ENCODE measurements at regions not wholly inside any gene's neighbourhood (a gene's known extent, or its start where the extent isn't known, plus 50 kb on each side); places are given as distances from the start of the nearest gene placed in this dataset.

DNA sequence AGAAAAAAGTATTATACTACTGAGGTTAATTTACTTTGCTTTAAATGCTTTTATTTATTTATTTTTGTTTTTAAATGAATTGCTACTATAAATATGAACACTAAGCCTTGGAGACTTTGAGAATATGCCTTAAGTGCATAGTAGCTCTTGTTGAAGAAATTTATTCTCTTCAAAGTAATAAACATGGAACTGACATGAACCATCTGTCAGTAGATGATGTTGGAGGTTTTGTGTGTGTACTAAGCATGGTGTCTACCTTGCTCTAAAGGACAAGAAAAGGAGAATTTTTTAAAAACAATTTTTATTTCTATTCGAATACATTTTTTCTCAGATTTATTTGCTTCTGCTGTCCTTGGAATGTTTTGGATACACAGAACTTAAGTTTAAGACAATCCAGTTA is 81.1 kb upstream of the PDZRN3 start:
- DNase-seq = no peak
- WGBS, 3 donors = 88 to 90% (median 89%) methylated on average over 1 of the region's 1 CpG
- no peak for ATAC-seq
- peaks cover 9% of the 10 kb centered on the region for H3K4me1 ChIP-seq
- no peaks in the 10 kb centered on the region for H3K27me3 ChIP-seq (ENCODE audit: insufficient read depth in 3 of 3, low read length in 2 of 3)
- no peak overlapping the region for H3K4me3 ChIP-seq
- no peaks in the 10 kb centered on the region for H3K36me3 ChIP-seq (ENCODE audit: insufficient read depth in 1 of 2, low read depth in 1 of 2)
- no peak overlapping the region for H3K27ac ChIP-seq
- intact Hi-C loops (cut with DNase I) = no loop called here
- TF ChIP-seq, protein P1, sequence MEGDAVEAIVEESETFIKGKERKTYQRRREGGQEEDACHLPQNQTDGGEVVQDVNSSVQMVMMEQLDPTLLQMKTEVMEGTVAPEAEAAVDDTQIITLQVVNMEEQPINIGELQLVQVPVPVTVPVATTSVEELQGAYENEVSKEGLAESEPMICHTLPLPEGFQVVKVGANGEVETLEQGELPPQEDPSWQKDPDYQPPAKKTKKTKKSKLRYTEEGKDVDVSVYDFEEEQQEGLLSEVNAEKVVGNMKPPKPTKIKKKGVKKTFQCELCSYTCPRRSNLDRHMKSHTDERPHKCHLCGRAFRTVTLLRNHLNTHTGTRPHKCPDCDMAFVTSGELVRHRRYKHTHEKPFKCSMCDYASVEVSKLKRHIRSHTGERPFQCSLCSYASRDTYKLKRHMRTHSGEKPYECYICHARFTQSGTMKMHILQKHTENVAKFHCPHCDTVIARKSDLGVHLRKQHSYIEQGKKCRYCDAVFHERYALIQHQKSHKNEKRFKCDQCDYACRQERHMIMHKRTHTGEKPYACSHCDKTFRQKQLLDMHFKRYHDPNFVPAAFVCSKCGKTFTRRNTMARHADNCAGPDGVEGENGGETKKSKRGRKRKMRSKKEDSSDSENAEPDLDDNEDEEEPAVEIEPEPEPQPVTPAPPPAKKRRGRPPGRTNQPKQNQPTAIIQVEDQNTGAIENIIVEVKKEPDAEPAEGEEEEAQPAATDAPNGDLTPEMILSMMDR (IDR thresholded peaks at IDR 0.05) = no peak
- H3K9me3 ChIP-seq = no peaks in the 10 kb centered on the region

DNA sequence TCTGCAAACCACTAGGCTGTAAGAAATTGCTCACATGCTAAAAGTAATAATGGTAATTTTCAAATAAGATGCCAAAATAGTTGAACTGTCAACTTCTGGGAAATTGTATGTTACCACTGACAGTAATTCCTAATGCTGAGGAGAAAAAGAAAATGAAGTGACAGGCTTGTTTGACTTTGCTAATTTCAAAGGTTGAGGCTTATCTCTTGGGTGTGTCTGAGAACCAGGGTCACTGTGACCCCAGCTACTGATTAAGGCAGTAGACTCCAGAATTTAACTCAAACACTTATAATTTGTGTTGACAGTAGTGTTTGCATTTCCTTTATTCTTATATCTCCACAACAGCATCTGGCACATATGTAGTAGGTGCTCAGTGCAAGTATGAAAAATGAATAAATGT is 74.6 kb upstream of the PDZRN3 start:
- Histone ChIP-seq H3K9me3 (no peaks in the 10 kb centered on the region), H3K4me1 (peaks cover 3% of the 10 kb centered on the region), H3K4me3 (no peak overlapping the region), H3K36me3 (ENCODE audit: insufficient read depth in 1 of 2, low read depth in 1 of 2) (no peaks in the 10 kb centered on the region), H3K27me3 (ENCODE audit: insufficient read depth in 3 of 3, low read length in 2 of 3) (no peaks in the 10 kb centered on the region), H3K27ac (no peak overlapping the region)
- no peak for ATAC-seq
- intact Hi-C loops (cut with DNase I) = no loop called here
- no peak for DNase-seq
- TF ChIP-seq, protein P1 (IDR thresholded peaks at IDR 0.05) = no peak

DNA sequence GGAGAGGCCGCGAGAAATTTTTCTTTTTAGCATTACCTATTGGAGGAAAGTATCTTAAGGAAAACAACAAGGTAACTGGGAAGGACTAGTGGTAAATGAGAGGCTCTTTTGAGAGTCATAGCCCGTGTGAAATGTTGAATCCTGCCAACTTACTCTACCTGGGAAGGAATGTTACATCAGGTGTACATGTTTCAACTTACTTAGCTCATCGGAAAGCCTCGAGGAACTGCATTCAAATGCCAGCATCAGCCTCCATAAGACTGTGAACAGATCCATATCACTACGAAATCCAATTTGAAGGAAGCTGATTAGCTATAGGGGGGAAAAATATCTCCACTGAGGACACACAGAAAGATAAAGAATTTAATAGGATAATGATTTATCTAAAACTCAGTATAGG is 72.3 kb upstream of the PDZRN3 start:
- intact Hi-C loops (cut with DNase I) = no loop called here
- Histone ChIP-seq H3K36me3 (ENCODE audit: insufficient read depth in 1 of 2, low read depth in 1 of 2) (no peaks in the 10 kb centered on the region), H3K27me3 (ENCODE audit: insufficient read depth in 3 of 3, low read length in 2 of 3) (no peaks in the 10 kb centered on the region), H3K4me3 (no peak overlapping the region), H3K27ac (no peak overlapping the region), H3K9me3 (no peaks in the 10 kb centered on the region), H3K4me1 (peaks cover 3% of the 10 kb centered on the region)
- ATAC-seq = no peak
- TF ChIP-seq, protein P1 (IDR thresholded peaks at IDR 0.05) = no peak
- DNase-seq = no peak
- WGBS, 3 donors = 75 to 77% (median 76%) methylated on average over 6 of the region's 6 CpGs

DNA sequence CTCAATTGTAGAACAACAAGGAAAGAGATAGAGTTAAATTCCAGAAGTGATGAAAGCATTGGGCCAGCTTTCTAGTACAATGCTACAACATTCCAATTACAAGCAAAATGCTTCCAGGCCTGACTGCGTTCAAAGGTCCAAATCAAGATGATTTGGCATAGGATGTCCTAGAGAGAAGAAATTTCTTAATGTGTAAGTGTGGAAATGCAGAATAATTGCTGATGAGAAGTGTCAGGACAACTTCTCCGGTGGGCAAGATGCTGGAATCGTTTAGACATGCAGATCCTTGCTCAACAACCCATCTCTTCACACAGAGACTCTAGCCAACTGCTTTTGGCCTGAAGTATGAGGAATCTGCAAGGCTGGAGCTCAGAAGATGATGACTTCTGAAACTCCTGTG is 71.1 kb upstream of the PDZRN3 start:
- Histone ChIP-seq H3K27ac (no peak overlapping the region), H3K4me1 (peaks cover 3% of the 10 kb centered on the region), H3K36me3 (ENCODE audit: insufficient read depth in 1 of 2, low read depth in 1 of 2) (no peaks in the 10 kb centered on the region), H3K4me3 (no peak overlapping the region), H3K9me3 (no peaks in the 10 kb centered on the region), H3K27me3 (ENCODE audit: insufficient read depth in 3 of 3, low read length in 2 of 3) (no peaks in the 10 kb centered on the region)
- TF ChIP-seq, protein P1 (IDR thresholded peaks at IDR 0.05) = no peak
- intact Hi-C loops (cut with DNase I) = no loop called here
- DNase-seq = no peak
- WGBS, 3 donors = 28 to 37% (median 33%) methylated on average over 3 of the region's 3 CpGs
- peak in 2 of 4 donors; percentile 14 to 36 for ATAC-seq

DNA sequence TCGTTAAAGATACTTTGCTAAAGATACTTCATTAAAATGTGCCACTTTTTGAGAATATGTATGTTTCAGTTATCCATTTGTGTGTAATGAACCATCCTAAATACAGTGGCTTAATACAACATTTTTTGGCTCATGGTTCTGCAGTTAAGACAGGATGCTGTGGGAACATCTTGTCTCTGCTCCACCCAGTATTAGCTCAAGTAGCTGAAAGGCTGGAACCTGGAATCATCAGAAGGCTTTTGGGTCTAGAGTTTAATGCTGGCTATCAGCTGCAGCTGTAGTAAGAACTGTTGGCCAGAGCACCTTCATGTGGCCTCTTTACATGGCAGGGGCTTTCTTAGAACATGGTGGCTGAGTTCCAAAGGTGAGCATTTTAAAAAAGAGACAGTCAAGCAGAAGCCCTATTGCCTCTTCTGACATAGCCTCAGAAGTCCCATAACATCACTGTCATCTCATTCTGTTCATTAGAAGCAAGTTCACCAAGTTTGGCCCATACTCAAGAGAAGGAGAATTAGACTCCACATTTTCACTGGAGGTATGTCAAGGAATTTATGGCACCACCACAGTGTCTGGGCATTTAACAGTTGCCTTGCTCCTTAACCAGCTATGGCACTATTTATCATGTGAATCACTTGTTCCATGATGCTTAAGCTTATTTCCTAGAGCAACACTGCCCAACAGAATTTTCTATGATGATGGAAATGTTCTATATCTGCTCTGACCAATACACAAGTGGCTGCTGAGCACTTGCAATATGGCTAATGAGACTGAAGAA is 70.4 kb upstream of the PDZRN3 start:
- TF ChIP-seq, protein P1 (IDR thresholded peaks at IDR 0.05) = no peak
- Histone ChIP-seq H3K36me3 (ENCODE audit: insufficient read depth in 1 of 2, low read depth in 1 of 2) (no peaks in the 10 kb centered on the region), H3K27ac (no peak overlapping the region), H3K4me3 (no peak overlapping the region), H3K27me3 (ENCODE audit: insufficient read depth in 3 of 3, low read length in 2 of 3) (no peaks in the 10 kb centered on the region), H3K9me3 (no peaks in the 10 kb centered on the region), H3K4me1 (peaks cover 3% of the 10 kb centered on the region)
- 86 to 94% (median 94%) methylated on average over 1 of the region's 1 CpG for WGBS, 3 donors
- ATAC-seq = peak in 2 of 4 donors; percentile 45 to 90
- intact Hi-C loops (cut with DNase I) = no loop called here
- no peak for DNase-seq

All from psoas muscle (tissue), 7 donors.